Neural crest cell (in vitro differentiated cells): ENCODE measurements at regions not wholly inside any gene's neighbourhood (a gene's known extent, or its start where the extent isn't known, plus 50 kb on each side); places are given as distances from the start of the nearest gene placed in this dataset.
"Not testable (repeated sequence)": the region's sequence is repeated elsewhere in the genome, so short reads cannot be mapped to it uniquely, and the experiment has no call there.

Experiments
- DNase-seq: peaks from one replicate; pipeline ENCODE4 v3.0.0; 2021; ENCODE audit warnings: low read depth, mixed read lengths, low spot score
- H3K27ac Mint-ChIP-seq: one replicate; pipeline ENCODE4 v1.8.0; 2021; ENCODE audit warnings: mild to moderate bottlenecking, mixed read lengths; ENCODE audit not compliant: unreplicated experiment
- H3K27me3 Mint-ChIP-seq: 2 replicates; pipeline ENCODE4 v1.8.0; 2021; ENCODE audit warnings: low read depth, mild to moderate bottlenecking, mixed read lengths
- H3K36me3 Mint-ChIP-seq: 2 replicates; pipeline ENCODE4 v1.8.0; 2021; ENCODE audit warnings: low read depth, mild to moderate bottlenecking, mixed read lengths
- H3K4me1 Mint-ChIP-seq: 2 replicates; pipeline ENCODE4 v1.8.0; 2021; ENCODE audit warnings: mixed read lengths
- H3K4me3 Mint-ChIP-seq: one replicate; pipeline ENCODE4 v1.8.0; 2021; ENCODE audit warnings: mild to moderate bottlenecking, mixed read lengths
- H3K9me3 Mint-ChIP-seq: 2 replicates; pipeline ENCODE4 v1.8.0; 2021; ENCODE audit warnings: mixed read lengths
- TF ChIP-seq, protein P1 (sequence below): fragments of 200-600 bp; sonication (generic); conservative IDR thresholded peaks from 2 replicates; pipeline ENCODE4 v1.5.0; 2021; ENCODE audit warnings: antibody characterized with exemption, mild to moderate bottlenecking

DNA sequence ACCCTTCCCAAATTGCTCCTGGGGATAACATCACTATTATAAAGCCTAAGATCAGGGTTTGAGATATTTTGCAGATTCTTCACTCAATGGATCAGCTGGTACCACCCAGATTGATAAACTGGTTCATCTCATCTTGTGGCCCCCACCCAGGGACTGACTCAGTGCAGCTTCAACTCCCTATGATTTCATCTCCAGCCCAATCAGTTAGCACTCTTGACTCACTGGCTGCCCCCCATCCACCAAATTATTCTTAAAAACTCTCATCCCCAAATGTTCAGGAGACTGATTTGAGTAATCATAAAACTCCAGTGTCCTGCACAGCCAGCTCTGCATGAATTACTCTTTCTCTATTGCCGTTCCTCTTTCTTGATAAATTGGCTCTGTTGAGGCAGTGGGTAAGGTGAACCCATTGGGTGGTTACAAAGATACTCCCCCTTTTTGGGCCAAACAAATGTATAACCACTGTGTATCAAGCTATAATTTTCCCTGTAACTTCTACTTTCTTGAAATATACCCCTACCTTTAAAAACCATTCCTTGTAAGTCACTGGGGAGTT is 263.3 kb upstream of the IL12B start:
- H3K4me1 Mint-ChIP-seq = peaks cover 5% of the 10 kb centered on the region

DNA sequence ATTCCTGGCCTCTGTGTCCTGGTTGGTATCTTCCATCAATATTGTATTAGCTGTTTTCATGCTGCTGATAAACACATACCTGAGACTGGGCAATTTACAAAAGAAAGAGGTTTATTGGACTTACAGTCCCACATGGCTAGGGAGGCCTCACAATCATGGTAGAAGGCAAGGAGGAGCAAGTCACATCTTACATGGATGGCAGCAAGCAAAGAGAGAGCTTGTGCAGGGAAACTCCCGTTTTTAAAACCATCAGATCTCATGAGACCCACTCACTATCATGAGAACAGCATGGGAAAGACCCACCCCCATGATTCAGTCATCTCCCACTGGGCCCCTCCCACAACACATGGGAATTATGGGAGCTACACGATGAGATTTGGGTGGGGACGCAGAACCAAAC is 265.3 kb upstream of the IL12B start:
- not testable (repeated sequence) for DNase-seq

More for the DNA sequence above, 263.3 kb upstream of the IL12B start:
- peaks cover 14% of the 10 kb centered on the region for H3K9me3 Mint-ChIP-seq
- H3K36me3 Mint-ChIP-seq = peaks cover 6% of the 10 kb centered on the region
- H3K4me3 Mint-ChIP-seq = no peak overlapping the region
- DNase-seq = no peak
- no peak overlapping the region for H3K27ac Mint-ChIP-seq
- peaks cover 4% of the 10 kb centered on the region for H3K27me3 Mint-ChIP-seq
- TF ChIP-seq, protein P1, sequence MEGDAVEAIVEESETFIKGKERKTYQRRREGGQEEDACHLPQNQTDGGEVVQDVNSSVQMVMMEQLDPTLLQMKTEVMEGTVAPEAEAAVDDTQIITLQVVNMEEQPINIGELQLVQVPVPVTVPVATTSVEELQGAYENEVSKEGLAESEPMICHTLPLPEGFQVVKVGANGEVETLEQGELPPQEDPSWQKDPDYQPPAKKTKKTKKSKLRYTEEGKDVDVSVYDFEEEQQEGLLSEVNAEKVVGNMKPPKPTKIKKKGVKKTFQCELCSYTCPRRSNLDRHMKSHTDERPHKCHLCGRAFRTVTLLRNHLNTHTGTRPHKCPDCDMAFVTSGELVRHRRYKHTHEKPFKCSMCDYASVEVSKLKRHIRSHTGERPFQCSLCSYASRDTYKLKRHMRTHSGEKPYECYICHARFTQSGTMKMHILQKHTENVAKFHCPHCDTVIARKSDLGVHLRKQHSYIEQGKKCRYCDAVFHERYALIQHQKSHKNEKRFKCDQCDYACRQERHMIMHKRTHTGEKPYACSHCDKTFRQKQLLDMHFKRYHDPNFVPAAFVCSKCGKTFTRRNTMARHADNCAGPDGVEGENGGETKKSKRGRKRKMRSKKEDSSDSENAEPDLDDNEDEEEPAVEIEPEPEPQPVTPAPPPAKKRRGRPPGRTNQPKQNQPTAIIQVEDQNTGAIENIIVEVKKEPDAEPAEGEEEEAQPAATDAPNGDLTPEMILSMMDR = no peak

DNA sequence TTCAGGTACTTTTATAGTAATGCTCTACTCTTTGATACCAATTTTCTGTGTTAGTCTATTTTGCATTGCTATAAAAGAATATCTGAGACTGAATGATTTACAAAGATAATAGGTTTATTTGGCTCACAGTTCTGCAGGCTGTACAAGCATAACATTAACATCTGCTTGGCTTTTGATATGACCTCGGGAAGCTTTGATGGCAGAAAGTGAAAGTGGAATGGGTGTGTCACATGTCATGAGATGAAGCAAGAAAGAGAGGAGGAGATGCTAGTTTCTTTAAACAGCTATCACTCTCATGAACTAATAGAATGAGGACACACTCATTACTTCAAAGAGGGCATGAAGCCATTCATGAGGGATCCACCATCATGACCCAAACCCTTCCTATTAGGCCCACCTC is 270.9 kb upstream of the IL12B start:
- TF ChIP-seq, protein P1 = no peak
- no peak overlapping the region for H3K4me3 Mint-ChIP-seq
- no peak overlapping the region for H3K27ac Mint-ChIP-seq
- H3K27me3 Mint-ChIP-seq = no peaks in the 10 kb centered on the region
- peaks cover 5% of the 10 kb centered on the region for H3K4me1 Mint-ChIP-seq
- DNase-seq = no peak
- H3K36me3 Mint-ChIP-seq = peaks cover 2% of the 10 kb centered on the region
- peaks cover 15% of the 10 kb centered on the region for H3K9me3 Mint-ChIP-seq

More for the DNA sequence above, 265.3 kb upstream of the IL12B start:
- H3K36me3 Mint-ChIP-seq, H3K4me1 Mint-ChIP-seq, H3K4me3 Mint-ChIP-seq, H3K27ac Mint-ChIP-seq, H3K27me3 Mint-ChIP-seq: not testable (repeated sequence)
- H3K9me3 Mint-ChIP-seq = peaks cover 14% of the 10 kb centered on the region

DNA sequence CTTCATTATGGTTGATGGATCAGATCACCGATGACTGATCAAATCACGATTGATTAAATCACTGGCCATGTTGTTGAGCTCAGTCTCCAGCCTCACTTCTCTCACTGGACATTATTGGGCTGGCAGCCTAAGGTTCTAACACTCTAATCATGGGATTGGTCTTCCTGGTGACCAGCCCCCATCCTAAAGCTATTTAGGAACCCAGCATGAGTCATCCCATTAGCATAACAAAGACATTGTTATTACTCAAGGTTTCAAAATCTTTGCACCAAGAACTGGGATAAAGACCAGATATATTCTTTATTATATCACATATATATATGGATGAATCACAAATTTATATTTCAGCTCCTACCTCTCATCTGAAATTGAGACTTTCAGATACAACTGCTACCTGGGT is 272.1 kb upstream of the IL12B start:
- Mint-ChIP-seq H3K4me3 (no peak overlapping the region), H3K27ac (no peak overlapping the region), H3K27me3 (no peaks in the 10 kb centered on the region), H3K36me3 (peaks cover 2% of the 10 kb centered on the region), H3K9me3 (peaks cover 11% of the 10 kb centered on the region), H3K4me1 (no peaks in the 10 kb centered on the region)
- no peak for DNase-seq
- TF ChIP-seq, protein P1 = no peak

DNA sequence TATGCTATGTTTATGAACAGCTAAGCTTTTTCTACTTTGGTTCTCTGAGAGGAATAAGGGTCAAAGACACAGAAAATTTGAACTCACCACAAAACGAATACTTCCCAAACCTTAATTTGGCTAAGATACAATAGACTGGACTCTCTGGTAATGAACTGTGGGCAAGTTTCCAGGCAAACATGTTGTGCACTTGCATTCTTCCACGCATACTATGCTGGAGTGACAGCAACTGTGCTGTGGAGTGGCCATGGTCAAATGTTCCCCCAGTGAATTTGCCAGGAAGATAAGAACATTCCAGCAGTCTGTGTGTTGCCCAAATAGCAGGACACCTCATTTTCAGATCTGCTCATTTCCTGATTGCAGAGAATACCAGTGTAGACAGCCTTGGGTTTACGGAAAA is 275.3 kb upstream of the IL12B start:
- Mint-ChIP-seq H3K27me3 (no peaks in the 10 kb centered on the region), H3K36me3 (peaks cover 2% of the 10 kb centered on the region), H3K27ac (no peak overlapping the region), H3K4me1 (no peaks in the 10 kb centered on the region), H3K9me3 (peaks cover 11% of the 10 kb centered on the region), H3K4me3 (no peak overlapping the region)
- TF ChIP-seq, protein P1 = no peak
- no peak for DNase-seq

DNA sequence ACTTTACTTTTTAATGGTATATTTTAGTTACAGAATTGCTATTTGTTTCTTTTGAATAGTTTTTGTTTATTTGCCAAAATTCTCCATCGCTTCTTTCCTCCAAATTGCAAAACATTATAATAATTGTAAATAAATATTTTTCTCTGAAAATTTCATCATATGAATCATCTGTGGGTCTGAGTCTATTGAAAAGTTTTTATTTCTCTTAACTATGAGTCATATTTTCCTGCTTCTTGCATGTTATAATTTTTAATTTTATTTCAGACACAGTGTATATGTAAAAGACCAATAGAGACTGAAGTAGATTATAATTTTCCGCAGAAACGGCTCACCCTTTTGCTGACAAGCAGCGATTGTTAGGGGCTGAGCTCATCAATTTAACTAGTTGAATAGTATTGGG is 279.1 kb upstream of the IL12B start:
- DNase-seq = no peak
- Mint-ChIP-seq H3K36me3 (no peaks in the 10 kb centered on the region), H3K4me3 (no peak overlapping the region), H3K4me1 (no peaks in the 10 kb centered on the region), H3K27ac (no peak overlapping the region), H3K9me3 (no peaks in the 10 kb centered on the region), H3K27me3 (no peaks in the 10 kb centered on the region)
- TF ChIP-seq, protein P1 = no peak
